Right hindlimb (tissue), 1 donor: ENCODE measurements at regions not wholly inside any gene's neighbourhood (a gene's known extent, or its start where the extent isn't known, plus 50 kb on each side); places are given as distances from the start of the nearest gene placed in this dataset.
"Not testable (repeated sequence)": the region's sequence is repeated elsewhere in the genome, so short reads cannot be mapped to it uniquely, and the experiment has no call there.

Source experiments
- DNase-seq: peaks from one replicate; pipeline ENCODE4 v3.0.0-alpha.2; 2018

DNA sequence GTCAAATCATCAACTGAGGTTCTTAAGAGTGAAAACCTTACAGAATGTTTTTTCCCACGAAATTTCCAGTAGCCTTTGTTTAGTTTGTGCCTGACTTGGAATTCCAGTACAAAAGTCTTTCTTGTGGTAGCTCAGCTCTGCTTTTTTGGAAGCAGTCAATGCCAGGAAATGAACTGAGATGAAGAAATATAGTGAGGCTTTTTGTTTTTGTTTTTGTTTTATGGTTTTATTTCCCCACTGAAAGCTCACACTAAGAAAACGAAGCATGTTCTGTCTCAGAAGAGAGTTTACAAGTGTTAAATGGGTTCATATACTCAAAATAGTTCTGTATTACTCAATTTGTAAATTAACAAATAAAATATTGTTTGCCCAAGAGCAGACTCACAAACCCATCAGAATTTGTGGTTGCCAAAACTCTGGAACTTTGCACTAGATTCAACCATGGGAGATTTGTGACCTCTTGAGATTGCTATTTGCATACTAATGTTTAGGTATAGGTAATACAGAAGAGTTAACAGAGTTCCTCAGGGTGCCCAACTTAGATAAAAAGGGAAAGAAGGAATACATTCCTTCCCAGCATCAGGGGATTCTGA, 1060.8 kb downstream of the FAT4 start:
- DNase-seq: no peak

DNA sequence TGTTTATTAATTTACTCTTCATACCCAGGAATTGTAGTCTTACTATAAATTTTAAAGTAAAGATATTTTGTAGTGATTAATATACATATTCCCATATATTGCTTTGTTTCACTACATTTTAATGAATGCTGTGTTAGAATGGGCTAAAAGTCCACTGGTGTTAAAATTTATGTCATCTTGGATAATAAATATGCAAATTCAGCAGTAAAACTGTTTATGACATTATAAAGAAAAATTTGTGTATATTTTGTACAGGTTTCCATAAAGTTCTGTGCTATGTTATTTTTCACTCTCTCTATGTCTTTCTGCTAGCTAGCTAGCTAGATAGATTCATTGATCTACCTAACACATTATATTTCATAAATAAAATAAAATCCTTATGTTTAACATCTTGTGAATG, 1071.2 kb downstream of the FAT4 start:
- DNase-seq: no peak

- DNase-seq: no peak
Measured at GRCh38 chr4:126386512-126386911, 1071.8 kb downstream of the FAT4 start.

GRCh38 chr4:126395664-126396063, 1080.9 kb downstream of the FAT4 start:
- DNase-seq: no peak

- no peak for DNase-seq
Measured at GRCh38 chr4:126396121-126396520, 1081.4 kb downstream of the FAT4 start.

DNA sequence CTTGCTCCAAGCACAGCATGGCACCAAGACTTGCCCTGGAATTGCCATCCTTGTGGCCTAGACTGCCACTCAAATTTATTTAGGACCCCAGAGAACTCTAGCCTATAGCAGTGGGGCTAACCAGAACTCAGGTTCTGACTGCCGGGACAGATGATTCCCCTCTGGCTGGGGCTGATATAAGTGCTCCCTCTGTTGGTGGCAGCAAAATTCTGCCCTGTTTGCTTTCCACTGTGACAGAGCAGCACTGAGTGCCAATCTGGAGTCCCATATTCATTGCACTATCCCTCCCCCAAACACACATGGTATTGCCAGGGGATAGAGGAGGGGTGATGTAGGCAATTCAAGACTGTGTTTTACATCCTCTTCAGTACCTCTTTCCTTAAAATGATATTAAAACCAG, 1081.9 kb downstream of the FAT4 start:
- no peak for DNase-seq

- no peak for DNase-seq
Measured at GRCh38 chr4:126404549-126404948, 1089.8 kb downstream of the FAT4 start.

DNA sequence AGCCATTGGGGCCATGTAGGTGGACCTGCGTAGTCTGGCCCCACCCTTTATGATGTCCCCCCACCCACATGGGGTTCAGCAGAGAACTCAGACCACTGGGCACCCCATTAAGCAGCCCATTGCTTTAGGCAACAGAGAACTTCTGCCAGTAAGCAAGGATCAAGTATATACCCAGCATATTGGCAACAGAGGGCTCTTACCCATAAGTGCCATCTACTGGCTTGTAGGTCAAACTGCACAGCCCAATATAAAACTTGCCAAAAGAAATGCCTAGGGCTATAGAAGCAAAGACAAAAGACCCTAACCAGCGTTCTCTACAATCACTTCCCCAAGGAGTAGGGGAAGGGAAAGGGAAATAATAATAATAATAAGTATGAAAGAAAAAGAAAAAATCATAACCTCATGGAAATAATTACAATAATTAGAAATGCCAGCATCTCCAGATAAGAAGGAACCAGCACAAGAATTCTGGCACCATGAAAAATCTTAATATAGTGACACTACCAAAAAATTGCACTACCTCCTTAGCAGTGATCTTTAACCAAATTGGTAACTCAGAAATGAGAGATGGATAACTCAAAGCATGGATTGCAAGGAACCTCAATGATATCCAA, 1090.7 kb downstream of the FAT4 start:
- no peak for DNase-seq

DNA sequence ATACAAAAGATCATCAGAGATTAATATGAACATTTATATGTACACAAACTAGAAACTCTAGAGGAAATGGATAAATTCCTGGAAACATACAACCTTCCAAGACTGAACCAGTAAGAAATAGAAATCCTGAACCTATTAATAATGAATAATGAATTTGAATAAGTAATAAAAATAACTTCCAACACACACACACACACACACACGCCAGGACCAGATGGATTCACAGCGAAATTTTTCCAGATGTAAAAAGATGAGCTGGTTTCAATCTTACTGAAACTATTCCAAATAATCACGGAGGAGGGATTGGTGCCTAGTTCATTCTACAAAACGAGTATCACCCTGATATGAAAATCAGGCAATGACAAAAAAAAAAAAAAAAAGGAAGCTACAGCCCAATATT, 1095.0 kb downstream of the FAT4 start:
- no peak for DNase-seq

DNA sequence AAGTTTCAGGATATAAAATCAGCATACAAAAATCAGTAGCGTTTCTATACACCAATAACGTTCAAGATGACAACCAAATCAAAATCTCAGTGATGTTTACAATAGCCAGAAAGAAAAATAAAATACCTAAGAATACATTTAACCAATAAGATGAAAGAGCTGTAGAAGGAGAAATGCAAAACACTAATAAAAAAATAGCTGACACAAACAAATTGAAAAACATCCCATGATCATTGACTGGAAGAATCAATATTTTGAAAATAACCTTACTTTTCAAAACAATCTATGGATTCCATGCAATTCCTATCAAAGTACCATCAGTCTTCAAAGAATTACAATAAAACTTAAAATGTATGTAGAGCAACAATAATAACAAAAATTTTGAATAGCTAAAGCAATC, 1096.3 kb downstream of the FAT4 start:
- DNase-seq: no peak

DNA sequence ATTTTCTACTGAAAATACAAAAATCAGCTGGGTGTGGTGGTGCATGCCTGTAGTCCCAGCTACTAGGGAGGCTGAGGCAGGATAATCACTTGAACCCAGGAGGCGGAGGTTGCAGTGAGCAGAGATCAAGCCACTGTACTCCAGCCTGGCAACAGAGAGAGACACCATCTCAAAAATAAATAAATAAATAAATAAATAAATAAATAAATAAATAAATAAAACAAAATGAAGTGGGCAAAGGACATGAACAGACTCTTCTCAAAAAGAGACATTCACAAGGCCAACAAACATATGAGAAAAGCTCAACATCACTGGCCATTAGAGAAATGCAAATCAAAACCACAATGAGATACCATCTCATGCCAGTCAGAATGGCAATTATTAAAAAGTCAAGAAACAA, 1097.6 kb downstream of the FAT4 start:
- not testable (repeated sequence) for DNase-seq

GRCh38 chr4:126414741-126415140, 1100.0 kb downstream of the FAT4 start:
- DNase-seq: no peak

DNA sequence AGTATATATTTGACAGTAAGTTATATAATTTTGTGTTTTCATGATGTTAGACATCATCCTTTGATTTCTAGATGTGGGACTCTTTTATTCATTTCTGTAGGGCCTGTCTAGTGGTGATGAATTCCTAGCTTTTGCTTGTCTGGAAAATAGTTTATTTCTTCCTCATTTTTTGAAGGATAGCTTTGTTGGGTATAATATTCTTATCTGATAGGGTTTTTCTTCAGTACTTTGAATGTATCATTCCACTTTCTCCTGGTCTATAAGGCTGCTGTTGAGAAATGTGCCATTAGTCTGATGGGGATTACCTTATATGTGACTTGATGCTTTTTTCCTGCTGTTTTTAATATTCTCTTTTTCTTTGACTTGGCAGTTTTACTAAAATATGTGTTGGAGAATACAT, 1104.5 kb downstream of the FAT4 start:
- DNase-seq: no peak

DNA sequence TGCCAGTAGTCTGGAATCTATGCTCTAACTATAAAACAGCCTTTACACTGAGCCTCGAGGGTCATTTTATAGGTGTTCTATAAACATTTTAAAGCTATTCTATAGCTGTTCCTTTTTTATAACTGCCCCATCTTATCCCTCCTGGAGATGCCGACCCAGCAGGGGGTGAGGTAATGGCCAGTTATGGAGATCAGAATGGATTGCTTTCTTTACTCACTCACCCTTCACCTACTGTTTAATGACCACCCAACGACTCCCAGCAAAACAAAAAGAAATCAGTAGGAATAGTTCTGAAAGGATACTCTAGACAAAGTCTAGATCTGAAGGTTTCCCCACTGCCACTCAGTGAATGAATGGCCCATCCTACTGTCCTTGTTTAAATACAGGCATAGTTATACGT, 1113.1 kb downstream of the FAT4 start:
- no peak for DNase-seq

- DNase-seq: no peak
Measured at GRCh38 chr4:126431049-126431448, 1116.3 kb downstream of the FAT4 start.

DNA sequence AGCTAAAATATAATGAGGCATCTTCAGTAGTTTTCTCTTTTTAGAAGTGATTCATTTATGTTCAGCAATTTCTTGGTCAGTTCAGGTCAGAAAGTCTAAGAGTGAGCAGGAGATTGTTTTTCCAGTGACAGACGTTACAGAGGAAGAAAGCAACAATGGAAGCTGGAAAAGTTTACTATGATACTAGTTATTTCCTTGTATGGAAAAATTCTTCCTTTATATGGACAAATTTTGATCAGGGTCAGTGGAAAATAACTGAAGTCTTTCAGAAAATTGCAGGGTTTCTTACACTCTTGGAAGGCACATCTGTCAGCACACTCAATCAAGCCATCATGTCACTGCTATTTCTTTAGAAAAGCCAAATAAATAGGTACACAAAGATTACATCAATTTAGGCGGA, 1120.7 kb downstream of the FAT4 start:
- DNase-seq: no peak

DNA sequence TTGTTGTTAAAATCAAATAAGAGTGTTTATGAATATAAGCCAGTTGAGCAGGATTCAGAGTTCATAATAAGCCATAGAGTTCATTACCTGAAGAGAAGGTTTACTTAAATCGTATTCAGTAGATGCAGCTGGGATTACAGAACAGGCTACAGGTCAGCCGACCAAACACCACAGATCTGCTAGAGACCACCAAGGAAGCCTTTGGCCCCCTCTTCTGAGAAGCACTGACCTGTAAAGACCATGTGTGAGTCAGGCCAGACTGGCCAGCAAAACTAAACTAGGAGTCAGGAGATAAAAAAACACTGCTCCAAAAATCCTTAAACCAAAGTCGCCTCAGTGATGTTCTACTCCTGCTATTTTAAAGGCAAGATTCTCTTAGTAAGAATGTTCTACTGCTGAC, 1125.5 kb downstream of the FAT4 start:
- DNase-seq: no peak

DNA sequence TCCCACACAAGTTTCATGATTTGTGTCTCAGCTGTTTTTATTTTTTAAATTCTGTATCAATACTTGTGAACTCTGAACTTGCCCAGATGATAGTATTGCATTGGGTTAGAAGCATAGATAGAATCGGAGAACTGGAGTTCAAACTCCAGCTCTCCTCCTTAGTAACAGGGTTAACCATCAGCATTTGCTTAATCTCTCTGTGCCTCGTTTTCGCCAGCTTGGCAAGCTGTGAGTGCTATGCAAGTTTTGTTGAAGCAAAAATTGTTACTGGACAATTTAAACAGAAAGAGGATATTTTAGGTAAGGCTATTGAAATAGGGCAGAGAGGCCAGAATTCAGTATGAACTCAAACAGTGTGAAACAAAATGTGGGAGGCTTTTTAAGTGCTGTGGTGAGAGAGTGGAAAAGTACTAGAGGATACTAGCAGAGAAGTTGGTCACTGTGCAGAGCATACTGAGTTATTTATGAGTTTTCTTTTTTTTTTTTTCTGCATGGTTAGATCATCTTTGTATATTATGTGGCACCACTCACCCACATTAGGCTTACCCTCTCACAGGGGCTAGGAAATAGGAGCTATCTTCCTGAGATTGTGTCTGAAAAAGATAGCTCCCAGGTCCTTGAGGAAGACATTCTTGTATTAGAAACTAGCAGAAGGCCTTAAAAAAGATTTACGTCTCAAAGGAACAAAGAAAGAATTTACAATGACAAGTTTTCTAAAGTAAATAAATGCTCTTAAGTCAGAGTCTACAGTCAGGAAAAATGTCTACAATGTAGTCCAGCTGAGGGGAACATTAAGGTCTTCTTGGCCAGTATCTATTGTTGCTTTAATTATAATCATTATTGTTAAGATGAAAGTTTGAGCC, 1126.6 kb downstream of the FAT4 start:
- DNase-seq: no peak

GRCh38 chr4:126445596-126445995, 1130.8 kb downstream of the FAT4 start:
- no peak for DNase-seq

- no peak for DNase-seq
Measured at GRCh38 chr4:126446917-126447316, 1132.2 kb downstream of the FAT4 start.

- DNase-seq: peak; percentile 31
Measured at GRCh38 chr4:126448086-126448845, 1133.5 kb downstream of the FAT4 start.

DNA sequence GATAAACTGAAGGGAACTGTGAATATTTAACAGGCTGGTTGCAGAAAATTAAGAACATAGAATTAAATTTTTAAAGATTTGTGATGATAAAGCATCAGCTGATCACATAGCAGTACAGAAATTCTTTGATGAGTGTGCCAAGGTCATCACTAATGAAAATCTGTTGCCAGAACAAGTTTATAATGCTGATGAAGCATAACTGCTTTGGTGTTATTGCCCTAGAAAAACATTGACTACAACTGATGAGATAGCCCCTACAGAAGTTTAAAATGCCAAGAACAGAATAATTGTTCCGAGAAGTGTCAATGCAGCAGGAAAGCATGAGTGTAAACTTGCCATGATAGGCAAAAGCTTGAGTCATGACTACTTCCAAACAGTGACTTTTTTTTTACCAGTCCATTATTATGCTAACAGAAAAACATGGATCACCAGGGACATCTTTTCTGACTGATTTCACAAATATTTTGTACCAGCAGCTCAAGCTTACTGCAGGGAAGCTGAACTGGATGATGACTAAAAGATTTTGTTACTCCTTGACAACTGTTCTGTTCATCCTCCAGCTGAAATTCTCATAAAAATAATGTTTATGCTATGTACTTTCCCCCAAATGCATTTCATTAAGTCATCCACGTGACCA, 1136.6 kb downstream of the FAT4 start:
- DNase-seq: no peak

DNA sequence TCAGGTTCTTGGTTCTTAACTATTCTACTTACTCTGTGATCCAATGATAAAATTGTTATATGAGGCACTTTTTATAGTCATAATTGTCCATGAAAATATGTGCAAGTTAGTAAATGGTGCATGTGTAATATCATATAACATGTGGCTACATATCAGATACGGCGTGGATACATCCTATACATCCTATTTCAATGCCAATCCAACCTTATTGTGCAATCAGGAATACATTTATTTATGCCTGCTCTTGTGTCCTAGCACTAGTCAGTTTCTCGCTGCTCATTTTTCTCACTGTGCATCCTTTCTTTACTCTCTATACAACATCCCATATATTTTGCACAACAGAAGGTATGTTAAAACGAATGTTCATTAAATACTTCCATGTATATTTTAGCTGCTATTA, 1141.1 kb downstream of the FAT4 start:
- DNase-seq: no peak
